Activated T-cell treated with anti-CD3 and anti-CD28 coated beads, Interleukin-2, amount 50 U/mL, for 4 hours (primary cell): ENCODE measurements at regions not wholly inside any gene's neighbourhood (a gene's known extent, or its start where the extent isn't known, plus 50 kb on each side); places are given as distances from the start of the nearest gene placed in this dataset.

Experiments
- ATAC-seq, 2 donors: fragments of 200-7000 bp; cut with Tn5 transposase; one replicate each; pipeline ENCODE4 v1.10.0; 2021
- DNase-seq: peaks from one replicate; pipeline ENCODE4 v3.0.0-alpha.2; 2020
- H3K27me3 Mint-ChIP-seq: one replicate; pipeline ENCODE4 v1.8.0; 2021; ENCODE audit warnings: low read depth, mixed read lengths
- H3K36me3 Mint-ChIP-seq: one replicate; pipeline ENCODE4 v1.8.0; 2022; ENCODE audit warnings: mixed read lengths; ENCODE audit not compliant: insufficient read depth
- H3K4me1 Mint-ChIP-seq: one replicate; pipeline ENCODE4 v1.8.0; 2021; ENCODE audit warnings: low read depth, mixed read lengths
- H3K4me3 Mint-ChIP-seq: one replicate; pipeline ENCODE4 v1.8.0; 2021; ENCODE audit warnings: mild to moderate bottlenecking, moderate library complexity, mixed read lengths
- H3K9me3 Mint-ChIP-seq: one replicate; pipeline ENCODE4 v1.8.0; 2021; ENCODE audit warnings: mixed read lengths

DNA sequence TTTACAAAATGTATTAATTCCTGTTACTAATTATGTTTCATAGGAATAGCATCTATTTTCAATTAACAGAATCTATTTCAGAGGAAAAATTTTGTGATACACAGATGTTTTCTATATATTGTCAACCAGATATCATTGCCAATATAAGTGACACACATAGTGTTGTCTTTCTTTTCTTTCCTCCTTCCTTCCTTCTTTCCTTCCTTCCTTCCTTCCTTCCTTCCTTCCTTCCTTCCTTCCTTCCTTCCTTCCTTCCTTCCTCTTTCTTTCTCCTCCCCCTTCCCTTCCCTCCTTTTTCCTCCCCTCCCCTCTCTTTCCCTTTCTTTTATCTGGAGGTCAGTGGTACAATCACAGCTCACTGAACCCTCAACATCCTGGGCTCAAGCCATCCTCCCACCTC, 146.5 kb upstream of the DSEL start:
- ATAC-seq, result no peak
- no peaks in the 10 kb centered on the region for H3K4me1 Mint-ChIP-seq
- H3K36me3 Mint-ChIP-seq, result no peaks in the 10 kb centered on the region
- H3K9me3 Mint-ChIP-seq, result no peaks in the 10 kb centered on the region
- no peak overlapping the region for H3K4me3 Mint-ChIP-seq
- H3K27me3 Mint-ChIP-seq, result no peaks in the 10 kb centered on the region
- no peak for DNase-seq

GRCh38 chr18:67661555-67661954, 145.0 kb upstream of the DSEL start:
- Mint-ChIP-seq H3K36me3 (no peaks in the 10 kb centered on the region), H3K4me3 (no peak overlapping the region), H3K27me3 (no peaks in the 10 kb centered on the region), H3K9me3 (no peaks in the 10 kb centered on the region), H3K4me1 (no peaks in the 10 kb centered on the region)
- DNase-seq (no peak), ATAC-seq (no peak)

GRCh38 chr18:67654101-67654500, 137.6 kb upstream of the DSEL start:
- Mint-ChIP-seq H3K27me3 (no peaks in the 10 kb centered on the region), H3K36me3 (no peaks in the 10 kb centered on the region), H3K9me3 (no peaks in the 10 kb centered on the region), H3K4me1 (no peaks in the 10 kb centered on the region), H3K4me3 (no peak overlapping the region)
- ATAC-seq, result no peak
- no peak for DNase-seq

DNA sequence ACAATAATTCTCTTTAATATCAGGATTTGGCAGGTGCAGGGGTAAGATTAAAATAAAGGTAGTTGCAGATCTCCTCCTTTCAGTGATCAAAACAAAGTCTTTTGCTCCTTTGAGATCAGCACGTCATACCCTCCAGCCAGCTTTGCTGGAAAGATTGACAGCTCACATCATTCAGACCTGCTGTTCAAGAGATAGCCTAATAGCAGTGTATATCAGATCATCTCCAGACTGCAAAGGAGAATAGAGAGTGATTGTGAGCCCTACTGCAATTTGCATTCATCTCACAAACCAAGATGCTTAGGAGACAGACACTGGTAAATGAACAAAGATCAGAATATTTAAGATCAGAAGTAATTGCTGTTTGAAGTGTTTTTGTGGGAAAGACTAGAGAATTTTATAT, 135.8 kb upstream of the DSEL start:
- no peaks in the 10 kb centered on the region for H3K4me1 Mint-ChIP-seq
- H3K36me3 Mint-ChIP-seq, result no peaks in the 10 kb centered on the region
- no peaks in the 10 kb centered on the region for H3K27me3 Mint-ChIP-seq
- no peak for ATAC-seq
- H3K4me3 Mint-ChIP-seq, result no peak overlapping the region
- DNase-seq, result no peak
- H3K9me3 Mint-ChIP-seq, result no peaks in the 10 kb centered on the region

DNA sequence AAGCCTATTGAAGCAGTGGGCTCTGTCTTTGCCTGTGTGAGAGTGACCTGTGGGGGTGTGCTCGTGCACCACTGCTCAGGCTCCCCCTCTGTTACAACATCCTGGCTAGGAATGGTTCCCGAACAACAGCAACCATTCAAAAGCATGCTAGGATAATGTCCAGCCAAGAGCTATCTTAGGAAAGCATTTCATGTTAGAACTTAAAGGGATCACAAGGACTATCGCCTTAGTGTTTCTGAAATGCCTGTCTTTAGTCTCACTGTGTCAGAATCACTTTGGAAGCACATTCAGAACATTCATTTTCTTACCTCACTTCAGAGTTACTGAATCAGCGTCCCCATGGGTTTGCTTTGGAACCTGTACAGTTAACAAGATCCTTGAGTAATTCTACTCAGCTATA, 134.9 kb upstream of the DSEL start:
- Mint-ChIP-seq H3K4me3 (no peak overlapping the region), H3K27me3 (no peaks in the 10 kb centered on the region), H3K4me1 (no peaks in the 10 kb centered on the region), H3K36me3 (no peaks in the 10 kb centered on the region), H3K9me3 (no peaks in the 10 kb centered on the region)
- no peak for DNase-seq
- no peak for ATAC-seq

GRCh38 chr18:67650686-67651385, 134.3 kb upstream of the DSEL start:
- H3K4me1 Mint-ChIP-seq, result no peaks in the 10 kb centered on the region

DNA sequence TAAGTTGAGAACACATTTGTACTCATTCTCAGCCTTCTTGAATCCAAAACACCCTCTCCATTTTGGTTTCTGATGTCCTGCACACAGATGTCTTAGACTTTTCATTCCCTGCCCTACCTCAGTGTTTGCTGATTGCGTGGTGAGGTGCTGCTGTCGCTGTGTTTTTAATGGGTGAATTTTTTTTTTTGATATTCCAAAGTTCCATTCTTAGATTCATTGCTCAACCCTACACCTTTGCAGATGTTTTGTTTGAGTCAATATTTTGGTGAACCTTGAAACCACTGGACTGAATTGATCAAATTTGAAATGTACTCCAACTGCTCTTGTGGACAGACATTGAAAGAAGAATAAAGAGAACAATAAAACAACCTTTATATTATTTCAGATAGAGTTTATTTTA, 130.4 kb upstream of the DSEL start:
- Mint-ChIP-seq H3K36me3 (no peaks in the 10 kb centered on the region), H3K4me1 (no peaks in the 10 kb centered on the region), H3K9me3 (no peaks in the 10 kb centered on the region), H3K27me3 (no peaks in the 10 kb centered on the region), H3K4me3 (no peak overlapping the region)
- no peak for DNase-seq
- no peak for ATAC-seq

More at GRCh38 chr18:67650686-67651385, 134.3 kb upstream of the DSEL start:
- no peak overlapping the region for H3K4me3 Mint-ChIP-seq
- H3K27me3 Mint-ChIP-seq, result no peaks in the 10 kb centered on the region
- no peaks in the 10 kb centered on the region for H3K36me3 Mint-ChIP-seq
- DNase-seq (no peak), ATAC-seq (no peak)
- no peaks in the 10 kb centered on the region for H3K9me3 Mint-ChIP-seq

DNA sequence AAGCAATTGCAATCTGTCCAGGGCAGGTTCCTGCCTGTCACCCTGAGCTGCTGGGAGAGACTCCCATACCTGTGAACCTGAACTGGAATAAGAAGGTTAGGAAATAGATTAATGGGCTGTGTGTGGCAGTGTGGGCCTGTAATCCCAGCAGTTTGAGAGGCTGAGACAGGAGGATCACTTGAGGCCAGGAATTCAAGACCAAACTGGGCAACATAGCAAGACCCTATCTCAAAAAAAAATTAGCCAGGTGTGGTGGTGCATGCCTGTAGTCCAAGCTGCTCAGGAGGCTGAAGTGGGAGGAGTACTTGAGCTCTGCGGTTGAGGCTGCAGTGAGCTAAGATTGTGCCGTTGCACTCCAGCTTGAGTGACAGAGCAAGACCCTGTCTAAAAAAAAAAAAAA, 127.7 kb upstream of the DSEL start:
- Mint-ChIP-seq H3K27me3 (no peaks in the 10 kb centered on the region), H3K4me1 (no peaks in the 10 kb centered on the region), H3K9me3 (no peaks in the 10 kb centered on the region), H3K4me3 (no peak overlapping the region), H3K36me3 (no peaks in the 10 kb centered on the region)
- ATAC-seq (no peak), DNase-seq (no peak)

- Mint-ChIP-seq H3K36me3 (no peaks in the 10 kb centered on the region), H3K27me3 (peaks cover 3% of the 10 kb centered on the region), H3K9me3 (no peaks in the 10 kb centered on the region), H3K4me3 (no peak overlapping the region), H3K4me1 (no peaks in the 10 kb centered on the region)
- ATAC-seq (no peak), DNase-seq (no peak)
Observed at GRCh38 chr18:67639872-67640271, 123.4 kb upstream of the DSEL start.

DNA sequence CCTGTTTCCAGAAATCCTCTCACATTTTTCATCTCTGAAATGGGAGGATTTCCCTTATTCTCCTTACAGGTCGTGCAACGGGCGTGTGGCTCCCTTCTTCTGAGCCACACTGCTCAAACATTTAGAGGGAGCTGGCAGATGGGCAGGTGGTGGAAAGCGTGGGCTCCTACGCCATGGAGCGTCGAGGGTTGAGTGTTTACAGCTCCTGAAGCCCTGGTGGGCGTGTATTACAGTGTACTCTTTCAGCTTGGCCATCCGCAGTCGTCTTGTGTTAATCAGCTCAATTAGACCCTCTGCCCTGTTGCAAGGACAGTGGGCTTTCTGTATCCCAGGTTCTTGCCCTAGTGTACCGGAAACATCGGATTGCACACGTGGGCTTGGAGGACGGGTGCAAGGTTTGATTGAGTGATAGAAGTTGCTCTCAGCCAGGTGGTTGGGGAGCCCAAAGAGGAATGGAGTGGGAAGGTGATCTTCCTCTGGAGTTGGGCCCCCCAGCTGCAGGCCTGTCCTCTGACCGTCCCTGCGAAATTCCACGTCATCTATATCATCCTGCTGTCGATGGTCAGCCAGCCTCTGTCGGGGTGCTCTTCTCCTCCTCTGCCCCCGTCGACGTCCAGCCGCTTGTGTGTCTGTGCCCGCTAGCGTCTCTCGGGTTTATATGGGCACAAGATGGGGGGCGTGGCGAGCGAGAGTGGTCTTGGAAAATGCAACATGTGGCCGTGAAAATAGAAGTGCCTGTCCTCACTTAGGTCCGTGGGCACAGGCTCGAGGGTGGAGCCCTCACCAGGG, 120.3 kb upstream of the DSEL start:
- H3K36me3 Mint-ChIP-seq, result no peaks in the 10 kb centered on the region
- H3K9me3 Mint-ChIP-seq, result no peaks in the 10 kb centered on the region
- H3K4me3 Mint-ChIP-seq, result no peak overlapping the region
- no peaks in the 10 kb centered on the region for H3K4me1 Mint-ChIP-seq
- DNase-seq (no peak), ATAC-seq (no peak)
- peaks cover 3% of the 10 kb centered on the region for H3K27me3 Mint-ChIP-seq

DNA sequence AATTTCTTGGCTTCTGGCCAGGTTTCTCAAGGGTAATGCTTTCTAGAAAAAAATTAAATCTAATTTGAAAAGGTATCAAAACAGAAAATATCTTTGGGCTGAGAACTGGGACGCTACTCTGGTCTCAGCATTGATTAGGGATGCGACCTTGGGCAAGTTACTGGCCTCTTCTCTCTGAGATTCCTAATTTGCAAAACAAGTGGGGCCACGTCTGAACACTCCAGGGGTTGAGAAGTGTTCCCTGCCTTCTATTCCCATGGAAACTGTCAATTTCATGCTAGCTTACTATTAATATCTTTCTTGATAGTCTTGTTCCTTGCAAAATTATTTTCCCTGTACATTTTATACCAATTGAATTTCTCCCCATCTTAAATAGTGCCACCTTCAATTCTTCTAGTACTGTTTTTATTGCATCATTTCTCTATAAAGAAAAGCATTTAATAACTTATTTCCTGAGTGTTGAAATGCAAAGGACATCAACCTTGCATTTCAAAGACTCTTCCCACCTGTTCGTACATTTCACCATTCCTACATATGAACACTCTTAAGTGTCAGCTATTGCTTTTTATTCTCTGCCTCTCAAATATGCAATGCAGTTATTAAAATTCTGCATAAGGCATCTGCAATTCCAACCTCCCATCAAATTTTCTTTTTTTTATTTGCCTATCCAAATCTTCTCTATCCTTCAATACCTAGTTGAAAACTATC, 118.3 kb upstream of the DSEL start:
- H3K9me3 Mint-ChIP-seq, result no peaks in the 10 kb centered on the region
- DNase-seq (no peak), ATAC-seq (no peak)
- no peaks in the 10 kb centered on the region for H3K4me1 Mint-ChIP-seq
- peaks cover 3% of the 10 kb centered on the region for H3K27me3 Mint-ChIP-seq
- no peak overlapping the region for H3K4me3 Mint-ChIP-seq
- H3K36me3 Mint-ChIP-seq, result no peaks in the 10 kb centered on the region

- Mint-ChIP-seq H3K9me3 (no peaks in the 10 kb centered on the region), H3K27me3 (peaks cover 3% of the 10 kb centered on the region), H3K4me3 (no peak overlapping the region), H3K36me3 (no peaks in the 10 kb centered on the region), H3K4me1 (no peaks in the 10 kb centered on the region)
- no peak for DNase-seq
- no peak for ATAC-seq
Observed at GRCh38 chr18:67633939-67634338, 117.4 kb upstream of the DSEL start.

DNA sequence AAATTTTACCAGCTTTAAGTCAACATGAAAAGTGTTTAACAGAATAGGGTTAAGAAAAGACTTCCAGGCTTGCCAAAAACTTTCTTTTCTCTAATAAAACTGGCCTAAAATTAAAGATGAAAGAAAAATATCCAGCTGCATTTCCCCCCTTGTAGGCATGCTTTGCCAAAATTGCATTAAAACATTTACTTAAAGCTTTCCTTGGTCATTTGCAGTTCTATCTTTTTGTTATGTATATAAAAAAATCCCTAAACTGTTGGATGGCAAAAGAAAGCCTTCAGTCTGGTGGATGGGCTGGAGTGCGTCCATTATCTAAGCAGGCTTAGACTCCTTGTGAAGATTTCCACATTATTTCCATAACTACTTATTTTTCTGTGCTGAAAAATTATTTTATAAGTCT, 105.4 kb upstream of the DSEL start:
- DNase-seq (no peak), ATAC-seq (no peak)
- no peaks in the 10 kb centered on the region for H3K9me3 Mint-ChIP-seq
- H3K4me1 Mint-ChIP-seq, result no peaks in the 10 kb centered on the region
- no peaks in the 10 kb centered on the region for H3K36me3 Mint-ChIP-seq
- no peaks in the 10 kb centered on the region for H3K27me3 Mint-ChIP-seq
- no peak overlapping the region for H3K4me3 Mint-ChIP-seq

DNA sequence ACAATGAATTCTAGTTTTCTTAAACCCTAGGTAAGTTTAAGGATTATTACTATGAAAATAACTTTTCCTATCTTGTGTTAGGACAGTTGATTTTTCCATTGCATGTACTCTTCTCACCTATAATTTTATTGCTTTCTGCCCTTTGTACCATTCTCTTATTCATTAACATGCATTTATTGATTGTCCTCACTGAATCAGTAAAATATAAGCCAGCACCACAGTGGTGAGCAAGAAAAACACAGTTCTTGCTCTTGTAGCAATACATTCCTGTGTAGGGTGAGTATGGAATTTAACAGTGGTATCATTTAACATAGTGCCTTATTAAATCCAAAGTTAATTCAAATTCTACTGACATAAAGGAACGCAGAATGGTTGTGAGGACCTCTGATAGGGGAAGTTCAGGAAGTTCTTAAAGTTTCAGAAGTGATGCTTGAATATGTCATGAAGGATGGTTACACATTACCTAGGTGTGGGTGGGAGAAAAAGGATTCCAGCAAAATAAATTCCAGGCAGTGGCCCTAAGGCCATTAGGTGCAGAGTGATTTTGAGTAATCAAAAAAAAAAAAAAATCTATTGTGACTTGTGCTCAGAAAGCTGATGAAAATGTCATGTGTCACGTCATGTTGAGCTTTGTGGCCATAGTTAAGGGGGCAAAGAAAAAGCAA, 104.7 kb upstream of the DSEL start:
- DNase-seq (no peak), ATAC-seq (no peak)
- Mint-ChIP-seq H3K4me1 (no peaks in the 10 kb centered on the region), H3K4me3 (no peak overlapping the region), H3K27me3 (no peaks in the 10 kb centered on the region), H3K9me3 (no peaks in the 10 kb centered on the region), H3K36me3 (no peaks in the 10 kb centered on the region)
